ENCODE measurements at regions not wholly inside any gene's neighbourhood (a gene's known extent, or its start where the extent isn't known, plus 50 kb on each side); places are given as distances from the start of the nearest gene placed in this dataset.

- peaks cover 9% of the 10 kb centered on the region for H3K27me3 ChIP-seq (ENCODE audit: control insufficient read depth, insufficient read depth, low read length)
- H3K4me2 ChIP-seq (ENCODE audit: extremely low read depth, insufficient read depth, low read length), result no peak overlapping the region
- no peaks in the 10 kb centered on the region for H3K36me3 ChIP-seq (ENCODE audit: control insufficient read depth, insufficient read depth, low read length)
- H3K4me3 ChIP-seq (replicated peaks in 1 of 4; ENCODE audit: control extremely low read depth in 1 of 4, insufficient read depth in 1 of 4, low read depth in 3 of 4, low read length in 4 of 4), result no peak overlapping the region
- no peak overlapping the region for H3K9ac ChIP-seq (ENCODE audit: insufficient read depth, low read length)
- H3K9me3 ChIP-seq (ENCODE audit: control insufficient read depth, insufficient read depth, low read depth, low read length), result no peaks in the 10 kb centered on the region
- TF ChIP-seq EZH2 (IDR thresholded peaks at IDR 0.05; ENCODE audit: low read length, missing control alignments), result no peak
- TF ChIP-seq CTCF (conservative IDR thresholded peaks at IDR 0.05 in 1 of 2, IDR thresholded peaks at IDR 0.05 in 1 of 2; ENCODE audit: low read depth in 1 of 2, low read length in 2 of 2), result no peak
- no peaks in the 10 kb centered on the region for H4K20me1 ChIP-seq (ENCODE audit: control insufficient read depth, extremely low read depth, insufficient read depth, low read length)
- no peak for DNase-seq (ENCODE audit: low read depth in 2 of 2)
- H2AFZ ChIP-seq (ENCODE audit: low read length), result no peak overlapping the region
- no peaks in the 10 kb centered on the region for H3K79me2 ChIP-seq (ENCODE audit: control insufficient read depth, insufficient read depth, low read length)
- H3K4me1 ChIP-seq (ENCODE audit: control insufficient read depth, extremely low read depth, insufficient read depth, low read length), result no peaks in the 10 kb centered on the region
- H3K27ac ChIP-seq (ENCODE audit: insufficient read depth, low read length), result no peak overlapping the region
Measured at GRCh38 chr6:1043458-1043836, 268.5 kb upstream of the FOXQ1 start.

DNA sequence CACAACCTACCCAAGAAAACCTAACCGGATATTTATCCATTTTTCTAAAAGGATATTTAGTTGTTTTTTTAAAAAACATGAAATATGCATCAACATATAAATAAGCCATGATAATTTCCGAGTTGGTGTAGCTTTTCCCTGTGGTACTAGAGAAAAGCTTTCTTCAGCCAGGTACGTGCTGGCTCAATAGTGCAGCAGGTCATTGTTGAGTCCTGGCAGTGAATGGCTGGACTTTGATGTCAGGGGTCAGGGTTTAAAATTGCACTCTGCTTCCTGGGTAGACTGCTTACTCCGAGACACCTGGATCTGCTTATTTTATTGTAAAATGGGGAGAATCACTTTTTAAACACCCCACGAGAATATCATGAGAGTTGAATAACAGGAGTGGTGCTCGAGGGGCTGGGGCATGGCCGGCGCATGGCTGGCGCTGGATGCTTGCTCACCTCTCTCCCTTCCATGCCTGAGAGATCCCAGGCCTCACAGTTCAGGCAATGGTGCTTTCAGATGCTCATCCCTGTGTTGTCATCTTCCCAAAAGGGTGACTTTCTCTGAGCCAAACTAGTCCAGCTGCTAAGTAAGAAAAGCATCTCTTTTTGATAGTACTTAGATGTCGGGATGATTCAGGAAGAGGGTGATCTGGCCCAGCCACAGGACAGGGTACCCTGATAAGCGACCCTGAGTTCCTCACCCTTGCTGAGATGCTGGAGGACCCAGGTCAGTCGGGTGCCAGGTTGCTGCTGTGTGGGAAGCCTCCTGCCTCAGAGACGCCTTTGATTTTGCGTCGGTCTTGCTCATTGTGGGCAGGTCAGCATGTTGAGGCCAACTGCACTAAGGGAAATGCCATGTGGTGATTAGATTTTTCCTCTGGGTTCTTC lies 269.1 kb upstream of the FOXQ1 start:
- TF ChIP-seq CTCF (conservative IDR thresholded peaks at IDR 0.05 in 1 of 2, IDR thresholded peaks at IDR 0.05 in 1 of 2; ENCODE audit: low read depth in 1 of 2, low read length in 2 of 2) (no peak), EZH2 (IDR thresholded peaks at IDR 0.05; ENCODE audit: low read length, missing control alignments) (no peak)

GRCh38 chr6:1040393-1040792 lies 271.5 kb upstream of the FOXQ1 start:
- Histone ChIP-seq H3K4me1 (ENCODE audit: control insufficient read depth, extremely low read depth, insufficient read depth, low read length) (no peaks in the 10 kb centered on the region), H3K9me3 (ENCODE audit: control insufficient read depth, insufficient read depth, low read depth, low read length) (no peaks in the 10 kb centered on the region), H2AFZ (ENCODE audit: low read length) (no peak overlapping the region), H3K27ac (ENCODE audit: insufficient read depth, low read length) (no peak overlapping the region), H3K79me2 (ENCODE audit: control insufficient read depth, insufficient read depth, low read length) (no peaks in the 10 kb centered on the region), H3K4me3 (replicated peaks in 1 of 4; ENCODE audit: control extremely low read depth in 1 of 4, insufficient read depth in 1 of 4, low read depth in 3 of 4, low read length in 4 of 4) (no peak overlapping the region), H3K9ac (ENCODE audit: insufficient read depth, low read length) (no peak overlapping the region), H3K36me3 (ENCODE audit: control insufficient read depth, insufficient read depth, low read length) (no peaks in the 10 kb centered on the region), H4K20me1 (ENCODE audit: control insufficient read depth, extremely low read depth, insufficient read depth, low read length) (no peaks in the 10 kb centered on the region), H3K27me3 (ENCODE audit: control insufficient read depth, insufficient read depth, low read length) (peaks cover 9% of the 10 kb centered on the region), H3K4me2 (ENCODE audit: extremely low read depth, insufficient read depth, low read length) (no peak overlapping the region)
- no peak for DNase-seq (ENCODE audit: low read depth in 2 of 2)
- TF ChIP-seq CTCF (conservative IDR thresholded peaks at IDR 0.05 in 1 of 2, IDR thresholded peaks at IDR 0.05 in 1 of 2; ENCODE audit: low read depth in 1 of 2, low read length in 2 of 2) (no peak), EZH2 (IDR thresholded peaks at IDR 0.05; ENCODE audit: low read length, missing control alignments) (no peak)

More for the DNA sequence above, 269.1 kb upstream of the FOXQ1 start:
- no peak overlapping the region for H3K4me3 ChIP-seq (replicated peaks in 1 of 4; ENCODE audit: control extremely low read depth in 1 of 4, insufficient read depth in 1 of 4, low read depth in 3 of 4, low read length in 4 of 4)
- H3K27me3 ChIP-seq (ENCODE audit: control insufficient read depth, insufficient read depth, low read length), result peaks cover 9% of the 10 kb centered on the region
- H3K4me2 ChIP-seq (ENCODE audit: extremely low read depth, insufficient read depth, low read length), result no peak overlapping the region
- no peaks in the 10 kb centered on the region for H3K9me3 ChIP-seq (ENCODE audit: control insufficient read depth, insufficient read depth, low read depth, low read length)
- H3K4me1 ChIP-seq (ENCODE audit: control insufficient read depth, extremely low read depth, insufficient read depth, low read length), result no peaks in the 10 kb centered on the region
- H2AFZ ChIP-seq (ENCODE audit: low read length), result no peak overlapping the region
- no peaks in the 10 kb centered on the region for H4K20me1 ChIP-seq (ENCODE audit: control insufficient read depth, extremely low read depth, insufficient read depth, low read length)
- H3K79me2 ChIP-seq (ENCODE audit: control insufficient read depth, insufficient read depth, low read length), result no peaks in the 10 kb centered on the region
- no peak overlapping the region for H3K27ac ChIP-seq (ENCODE audit: insufficient read depth, low read length)
- no peak overlapping the region for H3K9ac ChIP-seq (ENCODE audit: insufficient read depth, low read length)
- no peak for DNase-seq (ENCODE audit: low read depth in 2 of 2)
- no peaks in the 10 kb centered on the region for H3K36me3 ChIP-seq (ENCODE audit: control insufficient read depth, insufficient read depth, low read length)
